ENCODE measurements at regions not wholly inside any gene's neighbourhood (a gene's known extent, or its start where the extent isn't known, plus 50 kb on each side); places are given as distances from the start of the nearest gene placed in this dataset.
A peak's percentile ranks its signal among the peaks of the same experiment; 100 is the strongest.

DNA sequence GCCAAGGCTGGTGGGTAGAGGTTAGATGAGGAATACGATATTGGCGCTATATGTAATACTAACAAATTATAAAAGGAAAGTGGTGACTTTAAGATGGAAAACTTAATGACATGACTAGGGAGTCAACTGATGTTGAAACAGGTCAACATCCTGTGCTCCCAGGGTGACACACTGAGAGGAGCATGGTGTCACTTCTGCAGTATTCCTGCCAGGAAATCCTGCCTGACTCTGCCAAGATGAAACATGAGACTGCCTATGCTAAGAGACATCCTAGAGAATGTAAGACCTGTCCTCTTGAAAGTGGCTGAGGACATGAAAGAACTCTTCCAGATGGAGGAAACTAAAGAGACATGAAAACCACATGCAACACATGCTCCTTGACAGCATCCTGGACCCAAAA, 65.0 kb upstream of the KCND3 start:
- Mint-ChIP-seq H3K36me3 (ENCODE audit: insufficient read depth) (no peaks in the 10 kb centered on the region), H3K4me1 (ENCODE audit: low read depth) (no peaks in the 10 kb centered on the region), H3K9me3 (ENCODE audit: low read depth) (no peaks in the 10 kb centered on the region), H3K4me3 (ENCODE audit: low read depth) (no peak overlapping the region), H3K27me3 (peaks cover 25% of the 10 kb centered on the region), H3K27ac (no peak overlapping the region)
- DNase-seq (ENCODE audit: low spot score, unreplicated experiment): no peak
- TF ChIP-seq, protein P1, sequence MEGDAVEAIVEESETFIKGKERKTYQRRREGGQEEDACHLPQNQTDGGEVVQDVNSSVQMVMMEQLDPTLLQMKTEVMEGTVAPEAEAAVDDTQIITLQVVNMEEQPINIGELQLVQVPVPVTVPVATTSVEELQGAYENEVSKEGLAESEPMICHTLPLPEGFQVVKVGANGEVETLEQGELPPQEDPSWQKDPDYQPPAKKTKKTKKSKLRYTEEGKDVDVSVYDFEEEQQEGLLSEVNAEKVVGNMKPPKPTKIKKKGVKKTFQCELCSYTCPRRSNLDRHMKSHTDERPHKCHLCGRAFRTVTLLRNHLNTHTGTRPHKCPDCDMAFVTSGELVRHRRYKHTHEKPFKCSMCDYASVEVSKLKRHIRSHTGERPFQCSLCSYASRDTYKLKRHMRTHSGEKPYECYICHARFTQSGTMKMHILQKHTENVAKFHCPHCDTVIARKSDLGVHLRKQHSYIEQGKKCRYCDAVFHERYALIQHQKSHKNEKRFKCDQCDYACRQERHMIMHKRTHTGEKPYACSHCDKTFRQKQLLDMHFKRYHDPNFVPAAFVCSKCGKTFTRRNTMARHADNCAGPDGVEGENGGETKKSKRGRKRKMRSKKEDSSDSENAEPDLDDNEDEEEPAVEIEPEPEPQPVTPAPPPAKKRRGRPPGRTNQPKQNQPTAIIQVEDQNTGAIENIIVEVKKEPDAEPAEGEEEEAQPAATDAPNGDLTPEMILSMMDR (IDR thresholded peaks at IDR 0.05; ENCODE audit: unreplicated experiment): no peak

DNA sequence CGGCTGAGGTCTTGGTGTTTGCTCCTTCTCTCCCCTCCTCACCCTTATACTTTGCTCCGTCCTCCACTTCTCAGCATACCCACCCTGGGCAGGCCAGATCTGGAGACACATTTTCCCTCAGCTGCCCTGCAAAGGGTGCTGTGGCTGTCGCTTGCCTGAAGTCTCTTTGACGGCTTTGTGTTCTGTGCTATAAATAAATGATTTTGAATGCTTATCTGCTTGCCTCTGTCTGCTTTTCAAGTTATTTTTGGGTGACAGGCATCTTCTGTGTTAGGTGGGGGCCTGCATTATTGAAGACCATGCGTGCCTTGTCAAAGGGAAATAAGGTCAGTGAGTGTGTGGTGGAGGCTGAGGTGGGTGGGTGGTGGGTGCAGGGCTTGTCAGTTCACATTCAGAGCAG, 66.9 kb upstream of the KCND3 start:
- H3K9me3 Mint-ChIP-seq (ENCODE audit: low read depth): no peaks in the 10 kb centered on the region
- no peak overlapping the region for H3K27ac Mint-ChIP-seq
- no peak for DNase-seq (ENCODE audit: low spot score, unreplicated experiment)
- no peaks in the 10 kb centered on the region for H3K36me3 Mint-ChIP-seq (ENCODE audit: insufficient read depth)
- H3K4me3 Mint-ChIP-seq (ENCODE audit: low read depth): no peak overlapping the region
- H3K4me1 Mint-ChIP-seq (ENCODE audit: low read depth): no peaks in the 10 kb centered on the region
- H3K27me3 Mint-ChIP-seq: peaks cover 17% of the 10 kb centered on the region
- TF ChIP-seq, protein P1 (IDR thresholded peaks at IDR 0.05; ENCODE audit: unreplicated experiment): no peak

DNA sequence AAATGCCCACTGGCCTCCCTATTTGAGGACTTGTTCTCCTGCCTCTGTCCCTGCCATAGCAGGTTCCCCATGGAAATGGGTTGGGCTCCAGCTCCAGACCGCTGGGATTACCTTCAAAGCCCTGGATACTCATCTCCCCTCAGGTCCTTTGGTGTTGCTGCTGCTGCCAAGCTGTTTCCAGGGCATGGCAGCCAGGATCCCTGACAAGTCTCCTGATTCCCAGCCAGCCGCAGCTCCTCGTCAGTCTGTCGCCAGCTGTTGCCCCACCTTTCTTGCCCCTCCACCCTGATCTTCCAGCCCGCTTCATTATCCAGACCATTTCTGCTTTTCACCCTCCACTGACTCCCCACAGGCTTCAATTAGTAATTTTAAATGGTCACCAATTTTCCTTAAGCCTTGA, 68.3 kb upstream of the KCND3 start:
- TF ChIP-seq, protein P1 (IDR thresholded peaks at IDR 0.05; ENCODE audit: unreplicated experiment): no peak
- DNase-seq (ENCODE audit: low spot score, unreplicated experiment): no peak
- Mint-ChIP-seq H3K9me3 (ENCODE audit: low read depth) (no peaks in the 10 kb centered on the region), H3K27ac (no peak overlapping the region), H3K36me3 (ENCODE audit: insufficient read depth) (no peaks in the 10 kb centered on the region), H3K4me1 (ENCODE audit: low read depth) (no peaks in the 10 kb centered on the region), H3K4me3 (ENCODE audit: low read depth) (no peak overlapping the region), H3K27me3 (peaks cover 17% of the 10 kb centered on the region)

DNA sequence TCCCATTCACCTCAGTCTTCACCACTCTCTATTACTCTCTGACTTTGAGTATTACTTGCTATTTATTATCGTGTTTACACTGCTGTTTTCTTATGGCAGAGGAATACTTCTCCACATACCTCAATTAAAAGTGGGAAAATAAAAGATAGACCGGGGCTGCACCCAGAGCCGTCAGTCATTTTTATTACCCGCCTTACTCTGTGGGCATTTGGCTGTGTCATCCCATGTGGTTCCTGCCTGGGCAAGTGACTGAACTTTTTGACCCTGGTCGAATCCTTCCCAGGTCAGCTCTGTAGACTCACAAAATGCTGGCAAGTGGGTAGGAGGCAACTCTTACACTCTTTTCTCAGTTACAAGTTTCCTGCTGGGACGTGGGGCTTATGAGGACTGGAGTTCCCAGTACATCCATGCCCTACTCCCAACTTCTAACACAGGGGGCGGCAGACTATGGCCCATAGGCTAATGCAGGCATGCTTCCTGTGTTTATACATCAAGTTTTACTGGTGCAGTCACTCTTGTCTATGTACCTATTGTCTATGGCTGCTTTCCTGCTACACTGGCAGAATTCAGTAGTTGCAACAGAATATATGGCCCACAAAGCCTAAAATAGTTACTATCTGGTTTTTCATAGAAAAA, 69.5 kb upstream of the KCND3 start:
- TF ChIP-seq, protein P1 (IDR thresholded peaks at IDR 0.05; ENCODE audit: unreplicated experiment): peak; percentile 16
- peaks cover 18% of the 10 kb centered on the region for H3K27me3 Mint-ChIP-seq
- DNase-seq (ENCODE audit: low spot score, unreplicated experiment): no peak
- H3K4me3 Mint-ChIP-seq (ENCODE audit: low read depth): no peak overlapping the region
- H3K9me3 Mint-ChIP-seq (ENCODE audit: low read depth): no peaks in the 10 kb centered on the region
- no peak overlapping the region for H3K27ac Mint-ChIP-seq
- no peaks in the 10 kb centered on the region for H3K36me3 Mint-ChIP-seq (ENCODE audit: insufficient read depth)
- no peaks in the 10 kb centered on the region for H3K4me1 Mint-ChIP-seq (ENCODE audit: low read depth)

DNA sequence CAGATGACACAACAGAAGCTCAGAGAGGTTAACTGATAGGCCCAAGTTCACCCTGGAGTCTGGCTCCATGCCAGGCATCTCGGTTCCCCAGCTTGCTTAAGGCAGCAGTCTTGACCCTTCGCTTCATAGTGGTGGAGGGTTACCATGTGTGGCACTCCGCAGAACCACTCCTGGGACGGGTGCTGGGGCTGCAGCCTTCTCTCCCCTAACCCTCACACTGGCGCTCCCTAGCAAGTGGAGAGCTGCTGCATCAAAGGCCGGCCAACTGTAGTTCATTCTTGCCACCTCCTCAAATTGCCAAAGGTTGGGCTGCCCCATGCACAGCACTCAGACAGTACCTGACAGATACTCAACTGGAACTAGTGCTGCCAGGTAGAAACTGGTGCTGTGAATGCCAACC, 70.2 kb upstream of the KCND3 start:
- H3K27ac Mint-ChIP-seq: no peak overlapping the region
- H3K4me1 Mint-ChIP-seq (ENCODE audit: low read depth): no peaks in the 10 kb centered on the region
- no peak overlapping the region for H3K4me3 Mint-ChIP-seq (ENCODE audit: low read depth)
- DNase-seq (ENCODE audit: low spot score, unreplicated experiment): no peak
- H3K9me3 Mint-ChIP-seq (ENCODE audit: low read depth): no peaks in the 10 kb centered on the region
- H3K36me3 Mint-ChIP-seq (ENCODE audit: insufficient read depth): no peaks in the 10 kb centered on the region
- H3K27me3 Mint-ChIP-seq: peaks cover 19% of the 10 kb centered on the region
- TF ChIP-seq, protein P1 (IDR thresholded peaks at IDR 0.05; ENCODE audit: unreplicated experiment): no peak
